Mesothelial cell of epicardium (in vitro differentiated cells): ENCODE measurements at regions not wholly inside any gene's neighbourhood (a gene's known extent, or its start where the extent isn't known, plus 50 kb on each side); places are given as distances from the start of the nearest gene placed in this dataset.

Source experiments
- DNase-seq, 2 experiments: peaks; one replicate each; pipeline ENCODE4 v3.0.0; 2021; ENCODE audit warnings: low spot score in 2 of 2; ENCODE audit not compliant: unreplicated experiment in 2 of 2
- H3K27ac Mint-ChIP-seq: 2 replicates; pipeline ENCODE4 v1.8.0; 2021; ENCODE audit warnings: mixed read lengths
- H3K27me3 Mint-ChIP-seq: 2 replicates; pipeline ENCODE4 v1.8.0; 2021; ENCODE audit warnings: low read depth, mixed read lengths
- H3K36me3 Mint-ChIP-seq: 2 replicates; pipeline ENCODE4 v1.8.0; 2021; ENCODE audit warnings: mixed read lengths
- H3K4me1 Mint-ChIP-seq: 2 replicates; pipeline ENCODE4 v1.8.0; 2021; ENCODE audit warnings: mixed read lengths
- H3K4me3 Mint-ChIP-seq: 2 replicates; pipeline ENCODE4 v1.8.0; 2021; ENCODE audit warnings: mild to moderate bottlenecking, moderate library complexity, mixed read lengths
- H3K9me3 Mint-ChIP-seq: 2 replicates; pipeline ENCODE4 v1.8.0; 2021; ENCODE audit warnings: mixed read lengths
- CTCF ChIP-seq: fragments of 200-600 bp; sonication (generic); IDR thresholded peaks from one replicate; pipeline ENCODE4 v1.5.0; 2021; ENCODE audit warnings: antibody characterized with exemption; ENCODE audit not compliant: unreplicated experiment

GRCh38 chr22:48563118-48563965 is 1264.3 kb downstream of the BRD1 start:
- TF ChIP-seq CTCF: no peak
- Mint-ChIP-seq H3K9me3 (no peaks in the 10 kb centered on the region), H3K27ac (no peak overlapping the region), H3K4me3 (no peak overlapping the region), H3K36me3 (no peaks in the 10 kb centered on the region), H3K27me3 (peaks cover 7% of the 10 kb centered on the region), H3K4me1 (no peaks in the 10 kb centered on the region)
- DNase-seq: no peak

GRCh38 chr22:48561676-48562075 is 1266.0 kb downstream of the BRD1 start:
- Mint-ChIP-seq H3K27me3 (peaks cover 3% of the 10 kb centered on the region), H3K27ac (no peak overlapping the region), H3K4me3 (no peak overlapping the region), H3K4me1 (no peaks in the 10 kb centered on the region), H3K9me3 (no peaks in the 10 kb centered on the region), H3K36me3 (no peaks in the 10 kb centered on the region)
- TF ChIP-seq CTCF: no peak
- DNase-seq: no peak

GRCh38 chr22:48560836-48561235 is 1266.8 kb downstream of the BRD1 start:
- no peak for DNase-seq
- H3K27me3 Mint-ChIP-seq: peaks cover 5% of the 10 kb centered on the region
- no peak overlapping the region for H3K4me3 Mint-ChIP-seq
- H3K27ac Mint-ChIP-seq: no peak overlapping the region
- H3K36me3 Mint-ChIP-seq: no peaks in the 10 kb centered on the region
- H3K9me3 Mint-ChIP-seq: no peaks in the 10 kb centered on the region
- no peak for TF ChIP-seq CTCF
- H3K4me1 Mint-ChIP-seq: no peaks in the 10 kb centered on the region

GRCh38 chr22:48560389-48560751 is 1267.3 kb downstream of the BRD1 start:
- no peak for DNase-seq
- H3K27me3 Mint-ChIP-seq: peaks cover 6% of the 10 kb centered on the region
- no peaks in the 10 kb centered on the region for H3K36me3 Mint-ChIP-seq
- no peak for TF ChIP-seq CTCF
- no peaks in the 10 kb centered on the region for H3K9me3 Mint-ChIP-seq
- no peak overlapping the region for H3K4me3 Mint-ChIP-seq
- no peaks in the 10 kb centered on the region for H3K4me1 Mint-ChIP-seq
- no peak overlapping the region for H3K27ac Mint-ChIP-seq

- no peak for DNase-seq
- Mint-ChIP-seq H3K4me3 (no peak overlapping the region), H3K27ac (no peak overlapping the region), H3K4me1 (no peaks in the 10 kb centered on the region), H3K9me3 (no peaks in the 10 kb centered on the region), H3K27me3 (peaks cover 11% of the 10 kb centered on the region), H3K36me3 (no peaks in the 10 kb centered on the region)
- no peak for TF ChIP-seq CTCF
These were observed 1267.9 kb downstream of the BRD1 start for GRCh38 chr22:48559647-48560388.
